Transverse colon (tissue), 4 donors: ENCODE measurements at regions not wholly inside any gene's neighbourhood (a gene's known extent, or its start where the extent isn't known, plus 50 kb on each side); places are given as distances from the start of the nearest gene placed in this dataset.

Experiments used
- DNase-seq: peaks from one replicate; pipeline ENCODE4 v3.0.0-alpha.2; 2019
- H3K27ac ChIP-seq, 4 donors: fragments of 200-600 bp; sonication (generic); 2 replicates each; pipeline ENCODE4 v1.5.1; 2016 to 2018; ENCODE audit warnings: inconsistent platforms in 4 of 4
- H3K27me3 ChIP-seq: fragments of 200-600 bp; sonication (generic); 2 replicates; pipeline ENCODE4 v1.5.1; 2017; ENCODE audit warnings: inconsistent platforms
- H3K36me3 ChIP-seq, 4 donors: fragments of 200-600 bp; sonication (generic); 2 replicates each; pipeline ENCODE4 v1.5.1; 2017 to 2019; ENCODE audit warnings: inconsistent platforms in 4 of 4
- H3K4me1 ChIP-seq, 4 donors: fragments of 200-600 bp; sonication (generic); 2 replicates each; pipeline ENCODE4 v1.5.1; 2017 to 2020; ENCODE audit warnings: inconsistent platforms in 4 of 4
- H3K4me3 ChIP-seq, 4 donors: fragments of 200-600 bp; sonication (generic); 1 replicate in 1 of 4; 2 replicates in 3 of 4; pipeline versions ENCODE4 v1.5.1 to v1.6.1; 2017 to 2019; ENCODE audit warnings: inconsistent platforms in 4 of 4
- H3K9me3 ChIP-seq, 2 donors: fragments of 200-600 bp; sonication (generic); 2 replicates each; pipeline ENCODE4 v1.5.1; 2017 to 2019; ENCODE audit warnings: inconsistent platforms in 2 of 2
- EP300 ChIP-seq: sonication (generic); formaldehyde crosslinking; IDR thresholded peaks from one replicate; pipeline ENCODE4 v1.6.1; 2017; ENCODE audit warnings: antibody characterized with exemption, low read depth
- POLR2A ChIP-seq: fragments of 450-650 bp; IDR thresholded peaks from one replicate; pipeline ENCODE4 v1.6.1; 2016; ENCODE audit warnings: antibody characterized with exemption, mild to moderate bottlenecking, moderate library complexity
- POLR2AphosphoS5 ChIP-seq, 3 donors: sonication (generic); formaldehyde crosslinking; IDR thresholded peaks; one replicate each; pipeline ENCODE4 v1.6.1; 2016; ENCODE audit warnings: antibody characterized with exemption in 3 of 3
- WGBS, 2 donors: methylation state at CpG; one replicate each; pipeline ENCODE4 v1.1.5; 2018; ENCODE audit warnings: low coverage in 1 of 2; 5-methylcytosine and 5-hydroxymethylcytosine counted together
- in situ Hi-C, 4 donors: fragments of 200-750 bp; cut with MboI; loops; one replicate each; pipeline versions ENCODE4 v1.15.0 to v1.15.1; 2017; ENCODE audit warnings: low sequenced_read_pairs in 3 of 4, low pct_ligation_motif_present in 1 of 4, low pct_unique_long_range_greater_than_20kb in 1 of 4
- intact Hi-C: fragments of 100-400 bp; cut with DNase I; formaldehyde crosslinking; loops from one replicate; pipeline ENCODE4 v1.15.1; 2023; ENCODE audit warnings: low total_unique reads
- TF ChIP-seq, protein P1 (sequence below), 5 experiments: fragments of 200-600 bp in 3 of 5; fragments of 450-650 bp in 2 of 5; sonication (generic) in 3 of 5; IDR thresholded peaks; 1 replicate in 2 of 5; 2 replicates in 3 of 5; pipeline ENCODE4 v1.5.1; 2016 to 2017; ENCODE audit warnings: antibody characterized with exemption in 5 of 5, inconsistent platforms in 3 of 5, mild to moderate bottlenecking in 2 of 5, moderate library complexity in 1 of 5

DNA sequence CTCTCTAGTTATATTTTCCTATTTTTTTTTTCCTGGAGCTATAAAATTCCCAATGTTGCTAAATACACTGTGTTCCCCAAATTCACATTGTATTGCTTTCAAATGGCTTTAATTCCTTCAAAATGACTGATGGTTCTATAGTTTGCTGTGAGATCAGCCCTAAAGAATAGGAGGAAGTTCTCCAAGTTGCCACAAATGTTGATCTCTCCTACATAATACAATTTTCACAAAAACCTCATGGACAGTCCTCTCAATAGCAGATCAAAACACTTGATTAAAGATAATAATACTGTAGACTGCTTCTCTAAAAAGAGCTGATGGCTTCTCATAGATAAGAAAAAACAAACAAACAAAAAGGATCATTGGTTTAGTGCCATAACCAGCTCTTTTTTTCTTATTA lies 97.8 kb upstream of the CAV2 start:
- Histone ChIP-seq H3K36me3 (no peaks in the 10 kb centered on the region), H3K27me3 (no peaks in the 10 kb centered on the region), H3K4me1 (no peaks in the 10 kb centered on the region), H3K27ac (no peak overlapping the region), H3K9me3 (no peaks in the 10 kb centered on the region), H3K4me3 (no peak overlapping the region)
- no peak for TF ChIP-seq POLR2AphosphoS5 (IDR thresholded peaks at IDR 0.05)
- no peak for TF ChIP-seq POLR2A
- TF ChIP-seq EP300 = no peak
- TF ChIP-seq, protein P1, sequence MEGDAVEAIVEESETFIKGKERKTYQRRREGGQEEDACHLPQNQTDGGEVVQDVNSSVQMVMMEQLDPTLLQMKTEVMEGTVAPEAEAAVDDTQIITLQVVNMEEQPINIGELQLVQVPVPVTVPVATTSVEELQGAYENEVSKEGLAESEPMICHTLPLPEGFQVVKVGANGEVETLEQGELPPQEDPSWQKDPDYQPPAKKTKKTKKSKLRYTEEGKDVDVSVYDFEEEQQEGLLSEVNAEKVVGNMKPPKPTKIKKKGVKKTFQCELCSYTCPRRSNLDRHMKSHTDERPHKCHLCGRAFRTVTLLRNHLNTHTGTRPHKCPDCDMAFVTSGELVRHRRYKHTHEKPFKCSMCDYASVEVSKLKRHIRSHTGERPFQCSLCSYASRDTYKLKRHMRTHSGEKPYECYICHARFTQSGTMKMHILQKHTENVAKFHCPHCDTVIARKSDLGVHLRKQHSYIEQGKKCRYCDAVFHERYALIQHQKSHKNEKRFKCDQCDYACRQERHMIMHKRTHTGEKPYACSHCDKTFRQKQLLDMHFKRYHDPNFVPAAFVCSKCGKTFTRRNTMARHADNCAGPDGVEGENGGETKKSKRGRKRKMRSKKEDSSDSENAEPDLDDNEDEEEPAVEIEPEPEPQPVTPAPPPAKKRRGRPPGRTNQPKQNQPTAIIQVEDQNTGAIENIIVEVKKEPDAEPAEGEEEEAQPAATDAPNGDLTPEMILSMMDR (IDR thresholded peaks at IDR 0.05) = no peak
- intact Hi-C loops (no loop called here), in situ Hi-C loops (no loop called here)
- DNase-seq = no peak

DNA sequence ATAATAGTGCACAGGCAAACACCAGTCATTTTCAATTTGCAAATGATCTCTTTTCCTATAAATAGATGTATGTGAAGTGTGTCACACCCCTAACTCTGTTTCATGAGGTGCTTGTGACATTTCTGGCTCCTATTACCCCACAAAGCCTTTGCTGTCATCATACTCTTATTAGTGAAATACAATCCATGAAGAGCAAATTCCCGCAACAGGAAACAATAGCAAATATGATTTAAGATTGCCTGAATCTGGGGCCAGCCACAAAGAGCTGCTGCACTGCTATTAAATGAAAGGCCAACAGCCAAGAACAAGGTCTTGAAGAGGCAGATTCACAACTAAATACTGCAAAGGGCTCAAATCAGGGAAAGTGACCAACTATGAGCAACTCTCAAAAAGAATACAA lies 96.3 kb upstream of the CAV2 start:
- WGBS, 2 donors = 52% methylated on average over 1 of the region's 1 CpG; no CpG with 5 or more reads in 1 of the 2 donors
- no peak overlapping the region for H3K27ac ChIP-seq

DNA sequence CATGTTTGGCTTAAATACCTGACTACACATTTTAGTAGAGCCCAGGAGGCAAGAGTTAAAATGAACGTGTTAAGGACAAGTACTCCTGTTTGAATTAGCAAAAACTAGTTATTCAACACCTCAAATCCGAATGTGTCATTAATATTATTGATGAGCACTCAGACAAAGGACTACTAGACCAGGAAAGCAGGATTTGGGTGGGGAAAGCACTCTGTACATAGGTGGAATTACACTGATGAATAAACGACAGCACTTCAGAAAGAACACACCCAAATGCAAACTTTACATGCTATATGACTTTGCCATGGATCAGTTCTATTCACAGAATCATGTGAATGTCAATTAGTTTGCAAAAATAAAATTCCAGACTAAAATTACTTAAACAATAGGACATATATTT lies 95.1 kb upstream of the CAV2 start:
- no peak for DNase-seq
- H3K27me3 ChIP-seq = no peaks in the 10 kb centered on the region
- H3K9me3 ChIP-seq = no peaks in the 10 kb centered on the region
- no peaks in the 10 kb centered on the region for H3K4me1 ChIP-seq
- TF ChIP-seq EP300 = no peak
- TF ChIP-seq POLR2A = no peak
- TF ChIP-seq, protein P1 (IDR thresholded peaks at IDR 0.05) = no peak
- TF ChIP-seq POLR2AphosphoS5 (IDR thresholded peaks at IDR 0.05) = no peak
- intact Hi-C loops = no loop called here
- in situ Hi-C loops = no loop called here
- H3K27ac ChIP-seq = no peak overlapping the region
- H3K36me3 ChIP-seq = no peaks in the 10 kb centered on the region
- H3K4me3 ChIP-seq = no peak overlapping the region
- WGBS, 2 donors = 58 to 72% methylated on average over 3 of the region's 3 CpGs

More for the DNA sequence above, 96.3 kb upstream of the CAV2 start:
- Histone ChIP-seq H3K9me3 (no peaks in the 10 kb centered on the region), H3K4me1 (no peaks in the 10 kb centered on the region), H3K4me3 (no peak overlapping the region), H3K36me3 (no peaks in the 10 kb centered on the region), H3K27me3 (no peaks in the 10 kb centered on the region)
- in situ Hi-C loops (no loop called here), intact Hi-C loops (no loop called here)
- DNase-seq = no peak
- TF ChIP-seq, protein P1 (IDR thresholded peaks at IDR 0.05) = no peak
- TF ChIP-seq POLR2A (no peak), POLR2AphosphoS5 (IDR thresholded peaks at IDR 0.05) (no peak), EP300 (no peak)

DNA sequence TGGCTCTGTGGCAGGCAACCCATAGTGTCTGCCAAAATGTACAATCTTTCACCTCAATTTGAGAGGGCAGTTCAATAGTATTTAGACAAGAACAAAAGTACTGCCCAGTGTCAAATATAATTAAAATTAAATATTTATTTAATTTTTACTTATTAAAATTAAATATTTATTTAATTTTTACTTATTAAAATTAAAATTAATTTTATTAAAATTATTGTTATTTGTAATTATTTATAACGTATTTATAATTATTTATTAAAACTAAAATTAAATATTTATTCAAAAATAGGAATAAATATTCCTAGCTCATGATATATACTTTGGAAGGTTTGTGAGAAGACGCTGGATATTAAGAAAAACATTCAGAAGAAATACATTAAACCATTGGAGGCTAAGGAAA lies 93.7 kb upstream of the CAV2 start:
- in situ Hi-C loops = no loop called here
- Histone ChIP-seq H3K9me3 (no peaks in the 10 kb centered on the region), H3K36me3 (no peaks in the 10 kb centered on the region), H3K4me3 (no peak overlapping the region), H3K27ac (no peak overlapping the region), H3K27me3 (no peaks in the 10 kb centered on the region), H3K4me1 (no peaks in the 10 kb centered on the region)
- 77 to 96% methylated on average over 2 of the region's 2 CpGs for WGBS, 2 donors
- intact Hi-C loops = no loop called here
- TF ChIP-seq POLR2AphosphoS5 (IDR thresholded peaks at IDR 0.05) = no peak
- no peak for TF ChIP-seq POLR2A
- no peak for TF ChIP-seq EP300
- TF ChIP-seq, protein P1 (IDR thresholded peaks at IDR 0.05) = no peak
- no peak for DNase-seq
